Activated CD4-positive, alpha-beta T cell treated with anti-CD3 and anti-CD28 coated beads for 48 hours (primary cell): ENCODE measurements at regions not wholly inside any gene's neighbourhood (a gene's known extent, or its start where the extent isn't known, plus 50 kb on each side); places are given as distances from the start of the nearest gene placed in this dataset.

Experiments
- DNase-seq: peaks from one replicate; pipeline ENCODE4 v3.0.0-alpha.2; 2020

DNA sequence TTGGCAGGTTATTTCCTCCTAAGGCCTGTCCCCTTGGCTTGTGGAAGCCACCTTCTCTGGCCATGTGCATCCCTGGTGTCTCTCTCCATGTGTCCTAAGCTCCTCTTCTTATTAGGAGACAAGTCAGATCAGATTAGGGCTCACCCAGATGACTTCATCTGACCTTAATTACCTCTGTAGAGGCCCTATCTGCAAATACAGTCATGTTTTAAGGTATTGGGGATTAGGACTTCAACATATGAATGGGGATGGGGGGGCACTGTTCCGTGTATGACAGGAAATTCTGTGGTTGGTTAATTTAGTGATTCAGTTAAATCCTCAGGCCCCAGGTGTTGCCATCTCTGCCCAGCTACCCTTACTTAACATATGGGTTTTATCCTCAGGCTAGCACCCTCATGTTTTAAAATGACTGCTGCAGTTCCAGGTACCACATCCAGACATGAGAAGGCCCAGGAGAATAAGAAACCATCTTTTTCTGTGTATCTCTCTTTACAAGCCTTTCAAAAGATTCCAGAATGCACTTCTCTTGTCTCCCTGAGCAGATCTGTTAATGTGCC, 51.9 kb upstream of the RAI14 start:
- no peak for DNase-seq

DNA sequence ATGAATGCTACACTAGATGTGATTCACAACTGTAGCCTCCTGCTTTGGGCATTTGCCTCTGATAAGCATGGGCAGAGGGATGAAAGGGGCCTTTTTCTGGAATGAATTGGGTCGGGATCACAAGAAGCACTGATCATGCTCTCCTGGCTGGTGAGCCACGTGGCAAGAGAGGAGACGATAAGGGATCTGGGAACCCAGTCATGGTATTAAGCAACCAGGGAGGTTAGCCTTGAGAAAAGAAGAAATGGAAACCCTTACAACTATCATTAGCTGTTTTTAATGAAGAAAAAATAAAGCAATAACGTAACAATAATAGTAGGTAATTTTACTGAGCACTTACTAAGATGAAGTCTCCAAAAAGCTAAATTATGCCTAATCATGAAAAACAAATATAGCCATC, 50.0 kb upstream of the RAI14 start:
- DNase-seq, result no peak
